ENCODE measurements at regions not wholly inside any gene's neighbourhood (a gene's known extent, or its start where the extent isn't known, plus 50 kb on each side); places are given as distances from the start of the nearest gene placed in this dataset.

- no peak overlapping the region for H2BK15ac ChIP-seq (ENCODE audit: low read length)
- no peaks in the 10 kb centered on the region for H3K9me3 ChIP-seq (ENCODE audit: insufficient read depth in 2 of 2, low read depth in 1 of 2, low read length in 1 of 2)
- no peak overlapping the region for H4K5ac ChIP-seq (ENCODE audit: insufficient read length, low read depth, low read length)
- H3K4ac ChIP-seq (replicated peaks; ENCODE audit: insufficient read length, low read depth, low read length), result no peak overlapping the region
- H4K20me1 ChIP-seq (replicated peaks in 1 of 2; ENCODE audit: control insufficient read depth in 1 of 2, insufficient read depth in 2 of 2, low read length in 2 of 2), result no peaks in the 10 kb centered on the region
- no peak overlapping the region for H3K4me3 ChIP-seq (ENCODE audit: extremely low read depth in 1 of 4, insufficient read depth in 2 of 4, low read depth in 3 of 4, low read length in 4 of 4)
- no peak overlapping the region for H2BK20ac ChIP-seq (ENCODE audit: low read length)
- FAIRE-seq, result no peak
- H3K9ac ChIP-seq (replicated peaks in 1 of 4; ENCODE audit: extremely low read depth in 1 of 4, low read depth in 3 of 4, low read length in 3 of 4), result no peak overlapping the region
- no peaks in the 10 kb centered on the region for H3K36me3 ChIP-seq (ENCODE audit: control insufficient read depth in 2 of 4, insufficient read depth in 4 of 4, low read length in 3 of 4)
- H2BK5ac ChIP-seq (ENCODE audit: low read depth, low read length), result no peak overlapping the region
- 98% methylated on average over 3 of the region's 3 CpGs; no CpG with 5 or more reads in 1 of the 2 experiments for WGBS, 2 experiments (ENCODE audit: extremely low coverage in 1 of 2, insufficient coverage in 1 of 2, insufficient read length in 1 of 2, insufficient replicate concordance in 2 of 2, low coverage in 1 of 2, low lambda C conversion rate in 2 of 2, missing lambda C conversion rate in 1 of 2)
- H3K27me3 ChIP-seq (replicated peaks in 1 of 4; ENCODE audit: control insufficient read depth in 3 of 4, extremely low read depth in 1 of 4, insufficient read depth in 3 of 4, low read length in 3 of 4), result no peaks in the 10 kb centered on the region
- H3K18ac ChIP-seq (ENCODE audit: extremely low read depth, low read length), result no peak overlapping the region
- ChIA-PET POLR2A (ENCODE audit: partially characterized antibody) (no interaction called here), CTCF (ENCODE audit: partially characterized antibody) (interaction anchor here (0.6 to 1.0 kb wide), 3 partner anchors 11 to 15 kb away, joined by 3 read pairs; no protein-coding TSS in a partner anchor)
- no peak overlapping the region for H2BK12ac ChIP-seq (ENCODE audit: low read depth, low read length)
- no peak overlapping the region for H3K4me2 ChIP-seq (ENCODE audit: insufficient read depth in 1 of 2, low read depth in 2 of 2, low read length in 2 of 2)
- no peak overlapping the region for H2AFZ ChIP-seq (ENCODE audit: low read length)
- H3K27ac ChIP-seq (ENCODE audit: low read depth, low read length), result no peak overlapping the region
- H2BK120ac ChIP-seq (replicated peaks; ENCODE audit: low read depth, low read length), result no peak overlapping the region
- no peak overlapping the region for H3K56ac ChIP-seq (replicated peaks; ENCODE audit: insufficient read length, low read depth, low read length)
- no peaks in the 10 kb centered on the region for H3K4me1 ChIP-seq (replicated peaks in 1 of 4; ENCODE audit: control insufficient read depth in 3 of 4, insufficient read depth in 4 of 4, low read length in 3 of 4)
- TF ChIP-seq EP300 (IDR thresholded peaks at IDR 0.05; ENCODE audit: borderline replicate concordance in 1 of 2, low read depth in 2 of 2, low read length in 2 of 2), result no peak
- no peak for TF ChIP-seq CTBP2 (IDR thresholded peaks at IDR 0.05; ENCODE audit: borderline replicate concordance, insufficient read depth, insufficient read length, low read length)
- TF ChIP-seq JUND (IDR thresholded peaks at IDR 0.05; ENCODE audit: low read length), result no peak
- no peak for TF ChIP-seq BACH1 (IDR thresholded peaks at IDR 0.05; ENCODE audit: low read length)
- TF ChIP-seq POU5F1 (IDR thresholded peaks at IDR 0.05; ENCODE audit: low read depth, low read length), result no peak
- no peak for TF ChIP-seq CBX8 (IDR thresholded peaks at IDR 0.05; ENCODE audit: borderline replicate concordance, low read depth, low read length)
- no peak overlapping the region for H2AK5ac ChIP-seq (ENCODE audit: low read depth, low read length)
- no peak overlapping the region for H3K23ac ChIP-seq (ENCODE audit: insufficient read length)
- H3K14ac ChIP-seq (ENCODE audit: insufficient read length), result no peak overlapping the region
- H3K79me2 ChIP-seq (ENCODE audit: control insufficient read depth in 1 of 2, insufficient read depth in 2 of 2, low read length in 2 of 2), result no peaks in the 10 kb centered on the region
- H3K23me2 ChIP-seq (ENCODE audit: low read depth, low read length), result no peaks in the 10 kb centered on the region
- H4K91ac ChIP-seq (replicated peaks; ENCODE audit: insufficient read length, low read length), result no peak overlapping the region
- no peaks in the 10 kb centered on the region for H3K79me1 ChIP-seq (ENCODE audit: low read depth, low read length)
- no peak overlapping the region for H4K8ac ChIP-seq (ENCODE audit: extremely low read depth, insufficient read depth, low read length)
- no peak for DNase-seq (ENCODE audit: low read depth in 1 of 2, low spot score in 2 of 2)
Observed at GRCh38 chr7:124630395-124630794, 135.2 kb downstream of the GPR37 start.
